Fibroblast of pulmonary artery (primary cell): ENCODE measurements at regions not wholly inside any gene's neighbourhood (a gene's known extent, or its start where the extent isn't known, plus 50 kb on each side); places are given as distances from the start of the nearest gene placed in this dataset.
A peak's percentile ranks its signal among the peaks of the same experiment; 100 is the strongest.

ENCODE experiments used
- DNase-seq: peaks from one replicate; pipeline ENCODE4 v3.0.0-alpha.2; 2010; ENCODE audit warnings: low read depth
- H3K4me3 ChIP-seq: replicated peaks from 2 replicates; pipeline ENCODE4 v1.5.1; 2011; ENCODE audit warnings: low read depth, mild to moderate bottlenecking, control low read depth, low read length, moderate library complexity
- CTCF ChIP-seq: IDR thresholded peaks from 2 replicates; pipeline ENCODE4 v1.5.1; 2011; ENCODE audit warnings: mild to moderate bottlenecking, control low read depth, low read length, inconsistent platforms; ENCODE audit errors: missing control alignments

GRCh38 chr6:80460257-80460865 lies 353.9 kb downstream of the BCKDHB start:
- DNase-seq, result no peak
- H3K4me3 ChIP-seq, result no peak overlapping the region
- TF ChIP-seq CTCF, result no peak

GRCh38 chr6:80457439-80457933 lies 351.0 kb downstream of the BCKDHB start:
- no peak overlapping the region for H3K4me3 ChIP-seq
- DNase-seq, result peak; percentile 97
- no peak for TF ChIP-seq CTCF

- DNase-seq, result no peak
- no peak for TF ChIP-seq CTCF
These were observed 350.4 kb downstream of the BCKDHB start for GRCh38 chr6:80456724-80457438.

GRCh38 chr6:80454661-80455365 lies 348.3 kb downstream of the BCKDHB start:
- TF ChIP-seq CTCF, result no peak
- peak; percentile 69 for DNase-seq
- no peak overlapping the region for H3K4me3 ChIP-seq

More at GRCh38 chr6:80456724-80457438, 350.4 kb downstream of the BCKDHB start:
- H3K4me3 ChIP-seq, result no peak overlapping the region

- peak; percentile 85 for DNase-seq
- TF ChIP-seq CTCF, result no peak
- H3K4me3 ChIP-seq, result no peak overlapping the region
These were observed 347.7 kb downstream of the BCKDHB start for GRCh38 chr6:80454197-80454596.

- no peak for TF ChIP-seq CTCF
- no peak overlapping the region for H3K4me3 ChIP-seq
- DNase-seq, result no peak
These were observed 343.3 kb downstream of the BCKDHB start for GRCh38 chr6:80449726-80450125.
